Epithelial cell of esophagus (primary cell): ENCODE measurements at regions not wholly inside any gene's neighbourhood (a gene's known extent, or its start where the extent isn't known, plus 50 kb on each side); places are given as distances from the start of the nearest gene placed in this dataset.

ENCODE experiments used
- DNase-seq: peaks from one replicate; pipeline ENCODE4 v3.0.0; 2010; ENCODE audit warnings: low read depth
- H3K4me3 ChIP-seq: 2 replicates; pipeline ENCODE4 v1.5.1; 2011; ENCODE audit warnings: mild to moderate bottlenecking, low read length, control low read depth
- TF ChIP-seq, protein P1 (sequence below): IDR thresholded peaks from 2 replicates; pipeline ENCODE4 v1.5.1; 2011; ENCODE audit warnings: low read depth, mild to moderate bottlenecking, low read length, control low read depth, inconsistent platforms; ENCODE audit not compliant: insufficient read depth; ENCODE audit errors: missing control alignments

DNA sequence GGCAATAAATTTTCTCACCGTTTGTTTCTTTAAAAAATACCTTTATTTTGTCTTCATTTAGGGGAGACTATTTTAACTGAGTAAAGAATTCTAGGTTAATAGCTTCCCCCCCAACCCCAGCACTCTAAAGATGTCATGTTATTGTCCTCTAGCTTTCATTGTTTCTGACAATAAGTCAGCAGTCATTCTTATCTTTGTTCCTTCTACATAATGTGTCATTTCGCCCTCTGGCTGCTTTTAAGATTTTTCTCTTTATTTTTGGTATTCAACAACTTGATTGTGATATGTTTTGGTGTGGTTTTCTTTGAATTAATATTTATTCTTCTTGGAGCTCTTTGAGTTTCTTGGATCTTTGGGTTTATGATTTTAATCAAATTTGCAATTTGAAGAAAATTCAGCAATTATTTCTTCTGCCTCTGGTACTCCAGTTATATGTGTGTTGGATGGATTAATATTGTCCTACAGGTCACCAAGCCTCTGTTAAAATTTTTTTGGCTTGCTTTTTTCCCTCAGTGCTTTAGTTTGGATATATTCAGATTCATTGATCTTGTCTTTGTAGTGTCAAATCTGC is 64.6 kb upstream of the ELN start:
- TF ChIP-seq, protein P1, sequence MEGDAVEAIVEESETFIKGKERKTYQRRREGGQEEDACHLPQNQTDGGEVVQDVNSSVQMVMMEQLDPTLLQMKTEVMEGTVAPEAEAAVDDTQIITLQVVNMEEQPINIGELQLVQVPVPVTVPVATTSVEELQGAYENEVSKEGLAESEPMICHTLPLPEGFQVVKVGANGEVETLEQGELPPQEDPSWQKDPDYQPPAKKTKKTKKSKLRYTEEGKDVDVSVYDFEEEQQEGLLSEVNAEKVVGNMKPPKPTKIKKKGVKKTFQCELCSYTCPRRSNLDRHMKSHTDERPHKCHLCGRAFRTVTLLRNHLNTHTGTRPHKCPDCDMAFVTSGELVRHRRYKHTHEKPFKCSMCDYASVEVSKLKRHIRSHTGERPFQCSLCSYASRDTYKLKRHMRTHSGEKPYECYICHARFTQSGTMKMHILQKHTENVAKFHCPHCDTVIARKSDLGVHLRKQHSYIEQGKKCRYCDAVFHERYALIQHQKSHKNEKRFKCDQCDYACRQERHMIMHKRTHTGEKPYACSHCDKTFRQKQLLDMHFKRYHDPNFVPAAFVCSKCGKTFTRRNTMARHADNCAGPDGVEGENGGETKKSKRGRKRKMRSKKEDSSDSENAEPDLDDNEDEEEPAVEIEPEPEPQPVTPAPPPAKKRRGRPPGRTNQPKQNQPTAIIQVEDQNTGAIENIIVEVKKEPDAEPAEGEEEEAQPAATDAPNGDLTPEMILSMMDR, result no peak
- no peak for DNase-seq
- H3K4me3 ChIP-seq, result no peak overlapping the region

DNA sequence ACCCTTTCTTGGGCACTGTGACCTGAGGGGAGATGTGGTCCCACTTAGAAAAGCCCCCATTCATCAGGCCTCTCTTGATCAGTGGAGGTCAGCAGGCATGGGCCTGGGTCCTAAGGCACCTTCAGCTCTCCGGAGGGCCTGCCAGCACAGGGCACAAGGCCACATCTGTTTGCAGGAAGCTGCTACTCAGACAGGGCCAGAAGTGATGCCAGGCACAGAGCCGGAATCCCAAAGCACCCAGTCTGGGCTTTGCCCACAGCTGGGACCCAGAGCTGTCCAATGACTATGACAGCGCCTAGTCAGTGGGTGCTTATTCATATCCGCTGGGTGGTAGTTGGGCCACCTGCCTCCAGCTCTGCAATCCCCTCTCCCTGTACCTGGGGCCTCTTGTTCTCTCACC is 63.2 kb upstream of the ELN start:
- no peak for DNase-seq
- H3K4me3 ChIP-seq, result no peak overlapping the region
- TF ChIP-seq, protein P1, result no peak

DNA sequence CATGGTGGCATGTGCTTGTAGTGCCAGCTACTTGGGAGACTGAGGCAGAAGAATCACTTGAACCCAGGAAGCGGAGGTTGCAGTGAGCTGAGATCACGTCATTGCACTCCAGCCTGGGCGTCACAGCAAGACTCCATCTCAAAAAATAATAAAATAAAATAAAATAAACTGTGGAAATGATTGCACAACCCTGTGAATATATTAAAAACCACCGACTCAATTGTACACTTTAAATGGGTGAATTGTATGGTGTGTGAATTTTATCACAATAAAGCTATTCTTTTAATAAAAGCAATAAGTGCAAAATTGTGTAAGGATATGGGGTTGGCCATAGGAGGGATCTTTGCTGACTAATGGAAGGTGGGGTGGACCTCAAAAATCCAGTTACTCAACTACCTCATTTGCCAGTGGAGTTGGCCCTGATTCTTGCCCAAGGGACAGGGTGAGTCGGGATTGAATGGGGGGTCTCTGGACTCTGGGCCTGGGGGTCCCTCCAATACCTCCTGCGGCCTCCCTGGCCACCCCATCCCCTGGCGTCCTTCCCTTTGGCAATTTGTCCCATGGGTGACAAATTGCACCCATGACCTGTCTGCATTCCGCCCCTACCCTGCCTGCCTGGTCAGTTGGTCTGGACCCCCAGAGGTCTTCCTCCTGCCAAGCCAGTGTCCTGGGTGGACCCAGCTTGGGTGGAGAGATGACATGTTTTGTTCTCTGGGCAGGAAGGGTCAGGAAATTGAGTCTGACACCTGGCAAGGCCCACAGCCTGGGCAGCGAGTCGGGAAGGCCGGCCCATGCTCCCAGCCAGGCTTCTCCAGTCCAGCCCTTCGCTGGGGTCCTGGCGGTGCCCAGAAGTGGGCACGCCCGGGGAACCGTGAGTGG is 61.7 kb upstream of the ELN start:
- peak; percentile 39 for DNase-seq
- H3K4me3 ChIP-seq, result no peak overlapping the region
- TF ChIP-seq, protein P1, result no peak

DNA sequence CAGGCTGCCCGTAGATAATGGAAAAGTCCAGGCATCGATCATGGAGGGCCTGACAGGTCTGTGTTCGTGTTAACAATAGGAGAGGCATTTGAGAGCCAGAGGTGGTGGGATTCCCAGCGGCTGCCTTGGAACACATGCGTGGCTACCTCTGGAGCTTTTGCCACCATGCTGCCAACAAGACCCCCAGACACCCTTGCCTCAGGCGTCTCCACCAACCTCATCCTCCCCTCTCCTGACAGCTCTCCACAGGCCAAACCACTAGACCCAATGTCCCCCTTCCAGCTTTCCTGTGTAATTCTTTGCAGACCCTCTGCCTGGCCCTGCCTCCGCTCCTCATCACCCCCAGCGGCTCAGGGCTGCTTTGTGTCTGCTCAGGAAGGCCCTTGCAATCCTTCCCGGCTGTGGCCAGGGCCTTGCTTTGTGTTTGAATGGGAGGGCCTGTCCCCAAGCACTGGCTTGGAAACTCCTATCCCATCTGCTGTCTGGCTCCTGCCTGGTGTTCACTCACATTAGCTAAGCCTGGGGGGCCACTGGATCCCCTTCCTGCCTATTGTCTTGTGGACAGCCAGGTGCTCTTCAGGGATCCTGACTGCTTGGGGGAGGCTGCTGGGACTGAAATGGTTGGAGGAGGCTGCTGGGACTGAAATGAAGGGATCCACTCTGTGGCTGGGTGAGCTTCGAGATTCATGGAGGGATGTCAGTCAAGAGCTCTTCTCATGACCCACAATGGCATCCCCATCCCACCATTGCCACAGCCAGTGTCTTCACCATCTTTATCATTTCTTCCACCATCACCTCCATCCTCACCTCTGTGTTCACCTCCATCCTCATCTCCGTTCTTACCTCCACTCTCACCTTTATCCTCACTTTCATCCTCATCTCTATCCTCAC is 60.8 kb upstream of the ELN start:
- TF ChIP-seq, protein P1, result no peak
- DNase-seq, result no peak
- H3K4me3 ChIP-seq, result no peak overlapping the region

DNA sequence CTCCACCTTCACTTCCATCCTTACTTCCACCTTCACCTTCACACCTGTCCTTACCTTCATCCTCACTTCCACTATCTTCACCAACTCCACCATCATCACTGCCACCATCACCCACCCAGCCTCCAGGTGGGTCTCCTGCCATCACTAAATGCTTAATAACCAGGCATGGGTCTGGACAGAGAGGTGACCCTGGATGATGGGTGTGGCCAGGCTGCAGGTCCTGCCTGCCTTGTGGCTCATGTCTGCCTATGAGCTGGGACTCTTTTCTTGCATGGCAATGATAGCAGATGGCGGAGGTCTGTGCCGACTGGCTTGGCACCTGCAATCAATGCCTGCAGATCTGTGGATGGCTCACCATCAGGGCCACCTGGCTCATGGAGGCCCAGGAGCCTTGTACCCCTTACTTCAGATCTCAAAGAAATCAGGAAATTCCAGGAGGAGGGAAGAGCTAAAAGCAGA is 60.1 kb upstream of the ELN start:
- DNase-seq, result no peak
- H3K4me3 ChIP-seq, result no peak overlapping the region
- TF ChIP-seq, protein P1, result no peak

DNA sequence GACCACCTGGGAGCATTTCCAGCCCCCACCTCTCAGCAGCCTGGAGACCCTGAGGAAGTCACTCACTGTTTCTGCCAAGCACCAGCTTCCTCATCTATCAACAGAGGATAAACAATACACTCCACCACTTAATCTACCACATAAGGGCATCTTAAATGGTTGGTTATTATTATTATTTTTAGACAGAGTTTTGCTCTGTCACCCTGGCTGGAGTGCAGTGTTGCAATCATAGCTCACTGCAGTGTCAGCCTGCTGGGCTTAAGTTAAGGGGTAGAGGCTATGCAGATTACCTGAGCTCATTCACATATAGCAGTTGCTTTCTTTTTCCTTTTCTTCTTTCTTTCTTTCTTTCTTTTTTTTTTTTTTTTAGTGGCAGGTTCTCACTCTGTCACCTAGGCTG is 59.5 kb upstream of the ELN start:
- DNase-seq, result no peak
- TF ChIP-seq, protein P1, result no peak
- H3K4me3 ChIP-seq, result no peak overlapping the region
